Activated CD8-positive, alpha-beta T cell treated with anti-CD3 and anti-CD28 coated beads for 36 hours (primary cell): ENCODE measurements at regions not wholly inside any gene's neighbourhood (a gene's known extent, or its start where the extent isn't known, plus 50 kb on each side); places are given as distances from the start of the nearest gene placed in this dataset.

Source experiments
- ATAC-seq: fragments of 200-7000 bp; cut with Tn5 transposase; one replicate; pipeline ENCODE4 v1.10.0; 2021; ENCODE audit warnings: mild to moderate bottlenecking, moderate library complexity
- CTCF ChIA-PET: fragments of 350-600 bp; sonication (Branson Sonifier 250); formaldehyde crosslinking; loops from one replicate; lab custom pipeline; 2021; ENCODE audit warnings: antibody characterized with exemption; lab: Charles Lee
- POLR2A ChIA-PET: fragments of 350-600 bp; sonication (Branson Sonifier 250); formaldehyde crosslinking; loops from one replicate; lab custom pipeline; 2021; ENCODE audit warnings: antibody characterized with exemption; lab: Charles Lee
- DNase-seq: peaks from one replicate; pipeline ENCODE4 v3.0.0-alpha.2; 2020
- H3K27ac Mint-ChIP-seq: one replicate; pipeline ENCODE4 v1.8.0; 2021; ENCODE audit warnings: mild to moderate bottlenecking, mixed read lengths
- H3K27me3 Mint-ChIP-seq: one replicate; pipeline ENCODE4 v1.8.0; 2021; ENCODE audit warnings: mixed read lengths
- H3K36me3 Mint-ChIP-seq: one replicate; pipeline ENCODE4 v1.8.0; 2021; ENCODE audit warnings: low read depth, mixed read lengths
- H3K4me1 Mint-ChIP-seq: one replicate; pipeline ENCODE4 v1.8.0; 2021; ENCODE audit warnings: low read depth, mixed read lengths
- H3K4me3 Mint-ChIP-seq: one replicate; pipeline ENCODE4 v1.8.0; 2021; ENCODE audit warnings: mild to moderate bottlenecking, moderate library complexity, mixed read lengths
- H3K9me3 Mint-ChIP-seq: one replicate; pipeline ENCODE4 v1.8.0; 2021; ENCODE audit warnings: mixed read lengths
- intact Hi-C: fragments of 100-400 bp; cut with micrococcal nuclease; formaldehyde crosslinking; loops from one replicate; pipeline ENCODE4 v1.10.0; 2022
- TF ChIP-seq, protein P1 (sequence below): fragments of 200-600 bp; IDR thresholded peaks from one replicate; pipeline ENCODE4 v1.8.0; 2022; ENCODE audit warnings: antibody characterized with exemption, mild to moderate bottlenecking

DNA sequence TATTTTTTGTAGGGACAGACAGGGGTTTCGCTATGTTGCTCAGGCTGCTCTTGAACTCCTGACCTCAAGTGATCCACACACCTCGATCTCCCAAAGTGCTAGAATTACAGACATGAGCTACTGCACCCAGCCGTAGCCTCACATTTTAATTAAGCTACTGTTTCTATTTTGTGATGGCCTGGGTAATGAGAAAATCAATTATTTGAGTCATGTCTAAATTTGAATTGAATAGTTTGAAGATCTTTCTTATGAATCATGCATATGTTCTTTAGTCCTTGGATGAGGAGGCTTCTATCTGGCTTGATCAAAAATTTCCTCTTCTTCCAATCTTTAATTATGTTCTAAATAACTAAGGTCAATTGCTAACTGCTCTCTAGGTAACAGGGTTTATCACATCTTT is 175.0 kb downstream of the REEP3 start:
- Mint-ChIP-seq H3K4me1 (peaks cover 5% of the 10 kb centered on the region), H3K27me3 (no peaks in the 10 kb centered on the region), H3K27ac (no peak overlapping the region), H3K36me3 (no peaks in the 10 kb centered on the region), H3K4me3 (no peak overlapping the region), H3K9me3 (peaks cover 5% of the 10 kb centered on the region)
- intact Hi-C loops: no loop called here
- ChIA-PET POLR2A (no interaction called here), CTCF (interaction anchor here (1.7 kb wide), 1 partner anchor 24 kb away, joined by 4 read pairs; no protein-coding TSS in a partner anchor)
- TF ChIP-seq, protein P1, sequence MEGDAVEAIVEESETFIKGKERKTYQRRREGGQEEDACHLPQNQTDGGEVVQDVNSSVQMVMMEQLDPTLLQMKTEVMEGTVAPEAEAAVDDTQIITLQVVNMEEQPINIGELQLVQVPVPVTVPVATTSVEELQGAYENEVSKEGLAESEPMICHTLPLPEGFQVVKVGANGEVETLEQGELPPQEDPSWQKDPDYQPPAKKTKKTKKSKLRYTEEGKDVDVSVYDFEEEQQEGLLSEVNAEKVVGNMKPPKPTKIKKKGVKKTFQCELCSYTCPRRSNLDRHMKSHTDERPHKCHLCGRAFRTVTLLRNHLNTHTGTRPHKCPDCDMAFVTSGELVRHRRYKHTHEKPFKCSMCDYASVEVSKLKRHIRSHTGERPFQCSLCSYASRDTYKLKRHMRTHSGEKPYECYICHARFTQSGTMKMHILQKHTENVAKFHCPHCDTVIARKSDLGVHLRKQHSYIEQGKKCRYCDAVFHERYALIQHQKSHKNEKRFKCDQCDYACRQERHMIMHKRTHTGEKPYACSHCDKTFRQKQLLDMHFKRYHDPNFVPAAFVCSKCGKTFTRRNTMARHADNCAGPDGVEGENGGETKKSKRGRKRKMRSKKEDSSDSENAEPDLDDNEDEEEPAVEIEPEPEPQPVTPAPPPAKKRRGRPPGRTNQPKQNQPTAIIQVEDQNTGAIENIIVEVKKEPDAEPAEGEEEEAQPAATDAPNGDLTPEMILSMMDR: no peak
- DNase-seq: no peak
- ATAC-seq: no peak

DNA sequence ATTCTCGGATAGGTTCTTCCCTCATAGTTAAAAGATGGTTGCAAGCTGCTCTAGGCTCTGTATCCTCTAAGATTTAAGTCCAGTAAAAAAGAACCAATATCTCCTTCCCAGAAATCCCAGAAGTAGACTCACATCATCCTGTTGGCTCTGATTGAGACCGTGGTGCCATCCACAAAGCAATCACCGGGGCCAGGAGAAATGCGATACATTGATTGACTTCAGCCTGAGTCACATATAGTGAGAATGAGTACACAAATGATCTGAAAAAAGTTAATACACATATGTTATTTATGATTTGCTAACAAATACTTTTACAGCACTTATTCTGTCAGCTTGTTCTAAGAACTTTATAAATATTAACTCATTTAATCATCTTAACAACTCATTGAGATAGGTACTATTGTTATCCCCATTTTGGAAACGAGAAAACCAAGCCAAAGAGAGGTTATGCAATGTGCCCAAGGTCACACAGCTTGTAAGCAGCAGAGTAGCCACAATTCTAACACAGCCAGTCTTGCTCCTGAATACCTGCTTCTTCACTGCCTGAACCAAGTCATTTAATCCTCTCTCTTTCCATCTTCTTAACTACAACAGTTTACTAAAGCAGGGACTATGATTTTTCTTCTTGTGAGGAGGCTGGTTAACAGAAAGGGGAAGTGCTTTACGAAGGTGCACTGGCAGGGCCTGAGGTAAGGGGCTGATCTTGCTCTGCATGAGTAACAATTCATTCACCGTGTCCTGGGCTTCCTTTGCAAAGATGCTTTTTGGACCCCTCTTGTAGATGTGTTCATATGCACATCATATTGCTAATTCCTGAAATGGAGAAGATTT is 177.0 kb downstream of the REEP3 start:
- H3K9me3 Mint-ChIP-seq: peaks cover 4% of the 10 kb centered on the region
- H3K36me3 Mint-ChIP-seq: no peaks in the 10 kb centered on the region
- H3K4me3 Mint-ChIP-seq: no peak overlapping the region
- ChIA-PET CTCF (interaction anchor here (0.7 to 3.4 kb wide), 2 partner anchors 22 to 69 kb away, joined by 3 to 14 read pairs; no protein-coding TSS in a partner anchor), POLR2A (no interaction called here)
- H3K4me1 Mint-ChIP-seq: peaks cover 7% of the 10 kb centered on the region
- no peak overlapping the region for H3K27ac Mint-ChIP-seq
- ATAC-seq (no peak), DNase-seq (no peak)
- H3K27me3 Mint-ChIP-seq: no peaks in the 10 kb centered on the region
- intact Hi-C loops: no loop called here
- TF ChIP-seq, protein P1: no peak

DNA sequence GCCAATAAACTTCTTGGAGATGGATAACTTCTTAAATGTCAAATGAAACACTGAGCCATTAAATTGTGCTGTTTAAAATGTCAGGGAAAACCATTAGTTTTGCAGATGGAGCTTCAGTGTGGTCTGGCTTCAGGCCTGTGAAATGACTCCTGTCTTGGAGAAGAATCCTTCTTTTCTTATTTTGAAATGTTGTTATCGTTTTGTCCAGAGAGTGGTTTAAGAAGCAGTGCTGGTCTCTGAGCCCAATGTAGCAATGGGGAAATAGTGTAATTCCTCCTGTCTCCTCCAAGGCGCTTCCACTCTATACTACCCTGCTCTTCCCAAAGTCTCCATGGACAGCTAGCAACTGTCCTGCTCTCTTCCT is 177.6 kb downstream of the REEP3 start:
- TF ChIP-seq, protein P1: no peak
- ChIA-PET CTCF (interaction anchor here (0.7 to 3.4 kb wide), 2 partner anchors 21 to 70 kb away, joined by 3 to 14 read pairs; no protein-coding TSS in a partner anchor), POLR2A (no interaction called here)
- intact Hi-C loops: no loop called here
- no peak overlapping the region for H3K27ac Mint-ChIP-seq
- H3K9me3 Mint-ChIP-seq: peaks cover 2% of the 10 kb centered on the region
- H3K36me3 Mint-ChIP-seq: no peaks in the 10 kb centered on the region
- DNase-seq (no peak), ATAC-seq (no peak)
- H3K4me3 Mint-ChIP-seq: no peak overlapping the region
- H3K27me3 Mint-ChIP-seq: no peaks in the 10 kb centered on the region
- H3K4me1 Mint-ChIP-seq: peaks cover 7% of the 10 kb centered on the region

DNA sequence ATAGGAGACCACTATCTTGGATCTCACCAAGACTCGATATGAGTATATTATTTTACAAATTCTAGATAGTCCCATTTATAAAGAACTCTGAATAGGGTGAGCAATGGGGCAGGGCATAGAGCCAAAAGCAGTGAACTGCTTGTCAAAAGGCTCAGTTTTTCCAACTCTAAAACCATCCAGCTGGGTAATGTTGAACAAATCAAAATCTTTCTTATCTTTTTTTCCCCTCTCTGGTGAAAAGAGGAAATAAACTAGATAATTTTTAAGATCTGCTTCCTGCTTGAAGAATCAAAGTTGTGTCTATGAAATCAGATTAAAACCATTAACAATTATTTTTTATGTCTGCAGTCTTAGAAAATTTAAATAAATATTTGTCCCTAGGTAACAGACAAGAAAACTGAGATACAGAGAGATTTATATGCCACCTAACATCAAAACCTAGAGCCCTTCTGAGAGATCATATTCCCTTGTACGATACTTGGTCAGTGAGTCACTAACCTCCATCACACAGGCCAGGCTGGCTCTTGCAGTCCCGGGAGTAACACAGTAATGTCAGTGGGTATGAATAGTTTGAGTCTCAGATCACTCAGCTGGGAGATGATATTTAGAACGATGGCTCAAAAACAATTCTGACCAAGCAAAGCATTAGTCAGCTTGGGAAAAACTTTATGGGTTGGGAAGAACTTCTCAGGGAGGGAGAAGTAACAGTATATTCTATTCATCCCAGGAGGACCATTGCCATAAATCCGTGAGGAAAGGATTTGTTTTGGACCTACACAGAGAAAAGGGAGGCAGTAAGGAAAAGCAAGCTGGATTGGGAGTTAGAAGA is 178.8 kb downstream of the REEP3 start:
- peaks cover 12% of the 10 kb centered on the region for H3K4me1 Mint-ChIP-seq
- intact Hi-C loops: no loop called here
- H3K9me3 Mint-ChIP-seq: no peaks in the 10 kb centered on the region
- H3K27me3 Mint-ChIP-seq: no peaks in the 10 kb centered on the region
- TF ChIP-seq, protein P1: no peak
- ATAC-seq (peak; percentile 91), DNase-seq (peak; percentile 50)
- H3K27ac Mint-ChIP-seq: no peak overlapping the region
- POLR2A ChIA-PET: no interaction called here
- no peak overlapping the region for H3K4me3 Mint-ChIP-seq
- no peaks in the 10 kb centered on the region for H3K36me3 Mint-ChIP-seq
- CTCF ChIA-PET: interaction anchor here (3.4 kb wide), 1 partner anchor 20 kb away, joined by 14 read pairs; no protein-coding TSS in a partner anchor
